Endothelial cell of umbilical vein (primary cell): ENCODE measurements at regions not wholly inside any gene's neighbourhood (a gene's known extent, or its start where the extent isn't known, plus 50 kb on each side); places are given as distances from the start of the nearest gene placed in this dataset.

ENCODE experiments used
- CTCF ChIP-seq, 2 donors: IDR thresholded peaks; 1 replicate in 1 of 2; 2 replicates in 1 of 2; pipeline ENCODE4 v1.5.1; 2011; ENCODE audit warnings: low read length in 2 of 2, mild to moderate bottlenecking in 2 of 2, moderate library complexity in 2 of 2, control low read depth in 1 of 2, inconsistent platforms in 1 of 2, low read depth in 1 of 2; ENCODE audit not compliant: insufficient read depth in 1 of 2; ENCODE audit errors: extremely low read depth in 1 of 2
- FOS ChIP-seq: IDR thresholded peaks from 2 replicates; pipeline ENCODE4 v1.6.1; 2011; ENCODE audit warnings: mild to moderate bottlenecking, low read length, moderate library complexity, borderline replicate concordance; ENCODE audit not compliant: insufficient read depth
- POLR2A ChIP-seq: IDR thresholded peaks from 2 replicates; pipeline ENCODE4 v1.6.1; 2012; ENCODE audit warnings: low read depth, mild to moderate bottlenecking, control low read depth, low read length

- TF ChIP-seq CTCF (IDR thresholded peaks at IDR 0.05; ENCODE audit: extremely low read depth in 1 of 2, insufficient read depth in 1 of 2, low read depth in 1 of 2, low read length in 2 of 2) = no peak
- no peak for TF ChIP-seq FOS
- TF ChIP-seq POLR2A = no peak
These were observed 121.5 kb upstream of the COL8A1 start for GRCh38 chr3:99516936-99517335.
